PC-9 (cell line): ENCODE measurements at regions not wholly inside any gene's neighbourhood (a gene's known extent, or its start where the extent isn't known, plus 50 kb on each side); places are given as distances from the start of the nearest gene placed in this dataset.

Source experiments
- BruUV-seq: library from RNA; stranded (reverse); fragments of 400-500 nt; replicated peaks from 2 replicates; lab custom pipeline; 2021; lab: Mats Ljungman, UMichigan
- CTCF ChIA-PET: fragments of 300-600 bp; sonication (Branson Sonifier 250); formaldehyde crosslinking; loops from one replicate; lab custom pipeline; 2022; ENCODE audit warnings: antibody characterized with exemption; lab: Charles Lee
- POLR2A ChIA-PET: fragments of 300-600 bp; sonication (Branson Sonifier 250); formaldehyde crosslinking; loops from one replicate; lab custom pipeline; 2022; ENCODE audit warnings: antibody characterized with exemption; ENCODE audit not compliant: unreplicated experiment; lab: Charles Lee
- DNase-seq, 2 experiments: peaks; one replicate each; pipeline versions ENCODE4 v3.0.0 to v3.0.0-alpha.2; 2015 to 2022; ENCODE audit warnings: mixed read lengths in 1 of 2
- H2AFZ ChIP-seq: fragments of 200-600 bp; sonication (generic); 2 replicates; pipeline ENCODE4 v1.8.1; 2017; ENCODE audit warnings: antibody characterized with exemption
- H3F3A ChIP-seq: fragments of 200-600 bp; sonication (generic); 2 replicates; pipeline ENCODE4 v1.8.1; 2017; ENCODE audit warnings: antibody characterized with exemption, mild to moderate bottlenecking, low read depth; ENCODE audit not compliant: insufficient read depth
- H3K27ac ChIP-seq: fragments of 200-600 bp; sonication (generic); 2 replicates; pipeline ENCODE4 v1.6.1; 2016; ENCODE audit warnings: mixed run types
- H3K27me3 ChIP-seq: fragments of 200-600 bp; sonication (generic); 2 replicates; pipeline ENCODE4 v1.6.1; 2016; ENCODE audit warnings: low read depth, mixed run types; ENCODE audit not compliant: insufficient read depth
- H3K36me3 ChIP-seq: fragments of 200-600 bp; sonication (generic); 2 replicates; pipeline ENCODE4 v1.6.1; 2016; ENCODE audit warnings: low read depth, mixed run types
- H3K4me1 ChIP-seq: fragments of 200-600 bp; sonication (generic); replicated peaks from 2 replicates; pipeline ENCODE4 v1.6.1; 2016; ENCODE audit warnings: mixed run types; ENCODE audit not compliant: insufficient read depth
- H3K4me2 ChIP-seq: fragments of 200-600 bp; sonication (generic); 2 replicates; pipeline ENCODE4 v1.6.1; 2017; ENCODE audit warnings: mixed run types
- H3K4me3 ChIP-seq: fragments of 200-600 bp; sonication (generic); 2 replicates; pipeline ENCODE4 v1.6.1; 2016; ENCODE audit warnings: mixed run types
- H3K79me2 ChIP-seq: fragments of 200-600 bp; sonication (generic); 2 replicates; pipeline ENCODE4 v1.6.1; 2017; ENCODE audit warnings: low read depth, mixed run types
- H3K9me2 ChIP-seq: fragments of 200-600 bp; sonication (generic); 2 replicates; pipeline ENCODE4 v1.8.1; 2017; ENCODE audit warnings: mild to moderate bottlenecking; ENCODE audit not compliant: insufficient read depth
- H3K9me3 ChIP-seq: fragments of 200-600 bp; sonication (generic); 2 replicates; pipeline ENCODE4 v1.8.1; 2016; ENCODE audit warnings: low read depth; ENCODE audit not compliant: insufficient read depth
- H4K20me1 ChIP-seq: fragments of 200-600 bp; sonication (generic); 2 replicates; pipeline ENCODE4 v1.8.1; 2017; ENCODE audit not compliant: insufficient read depth
- CTCF ChIP-seq: fragments of 200-600 bp; sonication (generic); conservative IDR thresholded peaks from 2 replicates; pipeline ENCODE4 v1.6.1; 2017; ENCODE audit warnings: mixed run types, antibody characterized with exemption, mild to moderate bottlenecking, moderate library complexity
- EZH2 ChIP-seq: fragments of 200-600 bp; sonication (generic); IDR thresholded peaks from 2 replicates; pipeline ENCODE4 v1.8.0; 2017; ENCODE audit warnings: antibody characterized with exemption, low read depth
- intact Hi-C: fragments of 100-400 bp; cut with micrococcal nuclease; formaldehyde crosslinking; loops from one replicate; pipeline ENCODE4 v1.10.0; 2022; ENCODE audit not compliant: unreplicated experiment

- Histone ChIP-seq H3K9me3 (no peaks in the 10 kb centered on the region), H3K4me1 (no peaks in the 10 kb centered on the region), H3K27ac (no peak overlapping the region), H3K4me3 (no peak overlapping the region), H3F3A (no peaks in the 10 kb centered on the region), H3K9me2 (no peaks in the 10 kb centered on the region; the same call in 1 of the 2 replicates), H3K27me3 (no peaks in the 10 kb centered on the region), H3K36me3 (no peaks in the 10 kb centered on the region), H3K4me2 (no peak overlapping the region), H4K20me1 (no peaks in the 10 kb centered on the region), H3K79me2 (no peaks in the 10 kb centered on the region), H2AFZ (no peak overlapping the region)
- POLR2A ChIA-PET, result no interaction called here
- no peak for TF ChIP-seq CTCF
- no peak for TF ChIP-seq EZH2
- CTCF ChIA-PET, result no interaction called here
- intact Hi-C loops, result no loop called here
- no peak for DNase-seq
- no TSS peak for BruUV-seq
Measured at GRCh38 chr9:79242489-79242888, 329.3 kb upstream of the TLE4 start.

GRCh38 chr9:79246170-79246569, 325.6 kb upstream of the TLE4 start:
- Histone ChIP-seq H3K79me2 (no peaks in the 10 kb centered on the region), H3K9me2 (no peaks in the 10 kb centered on the region; the same call in 1 of the 2 replicates), H3K9me3 (no peaks in the 10 kb centered on the region), H3F3A (no peaks in the 10 kb centered on the region), H4K20me1 (no peaks in the 10 kb centered on the region), H3K36me3 (no peaks in the 10 kb centered on the region), H3K27ac (no peak overlapping the region), H2AFZ (no peak overlapping the region), H3K27me3 (no peaks in the 10 kb centered on the region), H3K4me1 (no peaks in the 10 kb centered on the region), H3K4me3 (no peak overlapping the region), H3K4me2 (no peak overlapping the region)
- ChIA-PET POLR2A (no interaction called here), CTCF (no interaction called here)
- no peak for TF ChIP-seq CTCF
- no peak for TF ChIP-seq EZH2
- intact Hi-C loops, result no loop called here
- BruUV-seq, result no TSS peak
- no peak for DNase-seq

GRCh38 chr9:79247021-79247420, 324.7 kb upstream of the TLE4 start:
- no peaks in the 10 kb centered on the region; the same call in 1 of the 2 replicates for H3K9me2 ChIP-seq
- ChIA-PET CTCF (no interaction called here), POLR2A (no interaction called here)
- no peak overlapping the region for H3K4me3 ChIP-seq
- BruUV-seq, result no TSS peak
- intact Hi-C loops, result no loop called here
- no peak overlapping the region for H3K27ac ChIP-seq
- TF ChIP-seq EZH2, result no peak
- TF ChIP-seq CTCF, result no peak
- H3K79me2 ChIP-seq, result no peaks in the 10 kb centered on the region
- H3K27me3 ChIP-seq, result no peaks in the 10 kb centered on the region
- H3K4me2 ChIP-seq, result no peak overlapping the region
- H3K36me3 ChIP-seq, result no peaks in the 10 kb centered on the region
- DNase-seq, result no peak
- no peaks in the 10 kb centered on the region for H4K20me1 ChIP-seq
- H3K9me3 ChIP-seq, result no peaks in the 10 kb centered on the region
- H3F3A ChIP-seq, result no peaks in the 10 kb centered on the region
- no peaks in the 10 kb centered on the region for H3K4me1 ChIP-seq
- H2AFZ ChIP-seq, result no peak overlapping the region
